Stimulated activated CD4-positive, alpha-beta T cell treated with anti-CD3 and anti-CD28 coated beads, Interleukin-1b, Interleukin-23, amount 100 ng/mL, for 24 hours (primary cell): ENCODE measurements at regions not wholly inside any gene's neighbourhood (a gene's known extent, or its start where the extent isn't known, plus 50 kb on each side); places are given as distances from the start of the nearest gene placed in this dataset.
"Not testable (repeated sequence)": the region's sequence is repeated elsewhere in the genome, so short reads cannot be mapped to it uniquely, and the experiment has no call there.

Source experiments
- DNase-seq, 4 experiments: peaks; one replicate each; pipeline ENCODE4 v3.0.0-alpha.2; 2020; ENCODE audit warnings: low read depth in 4 of 4, low spot score in 1 of 4

- no peak for DNase-seq
Measured at GRCh38 chr3:164927728-164928127, 150.6 kb downstream of the SI start.

GRCh38 chr3:164918905-164919304 is 159.4 kb downstream of the SI start:
- no peak for DNase-seq

GRCh38 chr3:164912916-164913315 is 165.4 kb downstream of the SI start:
- no peak for DNase-seq

- DNase-seq: no peak
Measured at GRCh38 chr3:164903820-164904451, 174.4 kb downstream of the SI start.

GRCh38 chr3:164897342-164897741 is 181.0 kb downstream of the SI start:
- DNase-seq: no peak

GRCh38 chr3:164890061-164890460 is 188.2 kb downstream of the SI start:
- DNase-seq: no peak

- no peak for DNase-seq
Measured at GRCh38 chr3:164883171-164883570, 195.1 kb downstream of the SI start.

GRCh38 chr3:164879201-164879600 is 199.1 kb downstream of the SI start:
- no peak for DNase-seq

GRCh38 chr3:164864454-164864853 is 213.8 kb downstream of the SI start:
- DNase-seq: no peak

- no peak for DNase-seq
Measured at GRCh38 chr3:164852866-164853265, 225.4 kb downstream of the SI start.

GRCh38 chr3:164851905-164852304 is 226.4 kb downstream of the SI start:
- DNase-seq: no peak

GRCh38 chr3:164851204-164851603 is 227.1 kb downstream of the SI start:
- DNase-seq: no peak

GRCh38 chr3:164848923-164849322 is 229.4 kb downstream of the SI start:
- no peak for DNase-seq

- no peak for DNase-seq
Measured at GRCh38 chr3:164845739-164846138, 232.6 kb downstream of the SI start.

GRCh38 chr3:164832216-164832615 is 246.1 kb downstream of the SI start:
- no peak for DNase-seq

- DNase-seq: no peak
Measured at GRCh38 chr3:164818318-164818717, 260.0 kb downstream of the SI start.

- no peak for DNase-seq
Measured at GRCh38 chr3:164814106-164814505, 264.2 kb downstream of the SI start.

- DNase-seq: no peak
Measured at GRCh38 chr3:164812042-164812441, 266.3 kb downstream of the SI start.

- no peak for DNase-seq
Measured at GRCh38 chr3:164806188-164806587, 272.1 kb downstream of the SI start.

- no peak for DNase-seq
Measured at GRCh38 chr3:164794099-164794498, 284.2 kb downstream of the SI start.

- DNase-seq: no peak
Measured at GRCh38 chr3:164791263-164791662, 287.0 kb downstream of the SI start.

GRCh38 chr3:164784407-164784806 is 293.9 kb downstream of the SI start:
- not testable (repeated sequence) for DNase-seq

- no peak for DNase-seq
Measured at GRCh38 chr3:164781755-164782154, 296.5 kb downstream of the SI start.

GRCh38 chr3:164779816-164780215 is 298.5 kb downstream of the SI start:
- DNase-seq: no peak
